GM23338 (cell line): ENCODE measurements at regions not wholly inside any gene's neighbourhood (a gene's known extent, or its start where the extent isn't known, plus 50 kb on each side); places are given as distances from the start of the nearest gene placed in this dataset.

Experiments used
- ATAC-seq: fragments of 200-7000 bp; cut with Tn5 transposase; 3 replicates; pipeline ENCODE4 v1.9.1; 2020
- DNase-seq: peaks from one replicate; pipeline ENCODE4 v3.0.0-alpha.2; 2015; ENCODE audit warnings: low spot score
- H2AFZ ChIP-seq: fragments of 200-600 bp; sonication (generic); 2 replicates; pipeline ENCODE4 v1.8.0; 2016; ENCODE audit warnings: antibody characterized with exemption, mild to moderate bottlenecking, moderate library complexity
- H3F3A ChIP-seq: fragments of 200-600 bp; sonication (generic); replicated peaks from 2 replicates; pipeline ENCODE4 v1.8.0; 2017; ENCODE audit warnings: antibody characterized with exemption, mixed run types, low read depth
- H3K27ac ChIP-seq: fragments of 200-600 bp; sonication (generic); 2 replicates; pipeline ENCODE4 v1.6.1; 2016; ENCODE audit warnings: low read depth
- H3K27me3 ChIP-seq: fragments of 200-600 bp; sonication (generic); 2 replicates; pipeline ENCODE4 v1.8.0; 2016; ENCODE audit warnings: mild to moderate bottlenecking, mixed run types, moderate library complexity; ENCODE audit not compliant: insufficient read depth
- H3K36me3 ChIP-seq: fragments of 200-600 bp; sonication (generic); 2 replicates; pipeline ENCODE4 v1.8.0; 2016; ENCODE audit warnings: mild to moderate bottlenecking; ENCODE audit not compliant: insufficient read depth
- H3K4me1 ChIP-seq: fragments of 200-600 bp; sonication (generic); 2 replicates; pipeline ENCODE4 v1.8.0; 2016; ENCODE audit warnings: mild to moderate bottlenecking, moderate library complexity; ENCODE audit not compliant: insufficient read depth
- H3K4me2 ChIP-seq: fragments of 200-600 bp; sonication (generic); 2 replicates; pipeline ENCODE4 v1.7.1; 2017; ENCODE audit warnings: mixed run types
- H3K4me3 ChIP-seq: fragments of 200-600 bp; sonication (generic); 2 replicates; pipeline ENCODE4 v1.6.1; 2016; ENCODE audit warnings: mixed run types
- H3K79me2 ChIP-seq: fragments of 200-600 bp; sonication (generic); replicated peaks from 2 replicates; pipeline ENCODE4 v1.8.0; 2017; ENCODE audit warnings: mild to moderate bottlenecking; ENCODE audit not compliant: insufficient read depth
- H3K9me2 ChIP-seq: fragments of 200-600 bp; sonication (generic); 2 replicates; pipeline ENCODE4 v1.8.0; 2017; ENCODE audit not compliant: insufficient read depth
- H4K20me1 ChIP-seq: fragments of 200-600 bp; sonication (generic); replicated peaks from 2 replicates; pipeline ENCODE4 v1.8.0; 2017; ENCODE audit warnings: mild to moderate bottlenecking; ENCODE audit not compliant: insufficient read depth
- H3K27ac Mint-ChIP-seq: 2 replicates; pipeline ENCODE4 v1.8.0; 2020; ENCODE audit warnings: inconsistent platforms, mild to moderate bottlenecking, moderate library complexity, mixed read lengths
- H3K27me3 Mint-ChIP-seq: 3 replicates; pipeline ENCODE4 v1.8.0; 2022; ENCODE audit warnings: low read depth, mild to moderate bottlenecking, moderate library complexity, mixed read lengths, inconsistent platforms; ENCODE audit not compliant: insufficient read depth, poor library complexity
- H3K36me3 Mint-ChIP-seq: 3 replicates; pipeline ENCODE4 v1.8.0; 2021; ENCODE audit warnings: low read depth, mild to moderate bottlenecking, inconsistent platforms, moderate library complexity, mixed read lengths
- H3K4me1 Mint-ChIP-seq: 3 replicates; pipeline ENCODE4 v1.8.0; 2020; ENCODE audit warnings: mild to moderate bottlenecking, inconsistent platforms, mixed read lengths
- H3K4me3 Mint-ChIP-seq: 3 replicates; pipeline ENCODE4 v1.8.0; 2021; ENCODE audit warnings: moderate library complexity, mild to moderate bottlenecking, inconsistent platforms, mixed read lengths
- H3K9me3 Mint-ChIP-seq: 3 replicates; pipeline ENCODE4 v1.8.0; 2020; ENCODE audit warnings: moderate library complexity, mild to moderate bottlenecking, inconsistent platforms, mixed read lengths
- CREB1 ChIP-seq: fragments of 250-450 bp; sonication (Bioruptor Pico); IDR thresholded peaks from 2 replicates; pipeline ENCODE4 v1.5.0; 2020; ENCODE audit warnings: low read depth, mild to moderate bottlenecking, moderate library complexity
- EZH2 ChIP-seq: fragments of 200-600 bp; sonication (generic); IDR thresholded peaks from one replicate; pipeline ENCODE4 v1.8.0; 2017; ENCODE audit warnings: antibody characterized with exemption, mild to moderate bottlenecking, low read depth; ENCODE audit not compliant: unreplicated experiment
- JUNB ChIP-seq: IDR thresholded peaks from one replicate; pipeline ENCODE4 v1.6.1; 2016; ENCODE audit warnings: antibody characterized with exemption; ENCODE audit not compliant: unreplicated experiment
- POLR2AphosphoS5 ChIP-seq: IDR thresholded peaks from 2 replicates; pipeline ENCODE4 v1.6.1; 2016; ENCODE audit warnings: antibody characterized with exemption, low read depth
- ZNF114 ChIP-seq: fragments of 250-450 bp; sonication (Bioruptor Pico); IDR thresholded peaks from 2 replicates; pipeline ENCODE4 v1.5.0; 2020; ENCODE audit warnings: mild to moderate bottlenecking, moderate library complexity
- ZNF331 ChIP-seq: fragments of 250-450 bp; sonication (Bioruptor Pico); IDR thresholded peaks from 2 replicates; pipeline ENCODE4 v1.5.0; 2020; ENCODE audit warnings: low read depth, mild to moderate bottlenecking, moderate library complexity
- TF ChIP-seq, protein P1 (sequence below), 2 experiments: fragments of 200-600 bp in 1 of 2; sonication (generic) in 1 of 2; conservative IDR thresholded peaks; 2 replicates each; pipeline versions ENCODE4 v1.5.1 to v1.6.1; 2016 to 2017; ENCODE audit warnings: antibody characterized with exemption in 2 of 2, low read depth in 2 of 2, mild to moderate bottlenecking in 2 of 2, moderate library complexity in 1 of 2
- TF ChIP-seq, protein P2 (sequence below): IDR thresholded peaks from one replicate; pipeline ENCODE4 v1.6.1; 2018; ENCODE audit warnings: antibody characterized with exemption; ENCODE audit not compliant: unreplicated experiment

DNA sequence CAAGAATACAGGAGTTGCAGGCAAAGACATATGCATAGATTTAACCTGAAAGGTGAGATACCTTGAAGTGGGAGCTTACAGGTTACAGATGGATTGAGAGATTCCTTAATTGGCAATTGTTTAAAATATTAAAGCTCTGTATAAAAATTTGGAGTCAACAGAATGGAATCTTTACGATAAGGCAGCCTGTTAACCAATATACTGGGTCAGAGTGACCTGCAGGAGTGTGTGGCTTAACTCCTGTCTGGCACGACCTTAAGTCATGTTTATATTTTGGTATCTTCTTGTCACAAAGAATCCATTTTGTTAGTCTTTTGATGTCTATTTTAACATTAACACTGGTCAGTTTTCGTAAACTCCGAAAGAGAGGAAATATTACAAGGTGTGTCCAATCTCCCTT lies 1058.2 kb upstream of the CRIM1 start:
- H3K36me3 ChIP-seq, result no peaks in the 10 kb centered on the region
- ATAC-seq (no peak), DNase-seq (no peak)
- no peak overlapping the region for H2AFZ ChIP-seq
- Mint-ChIP-seq H3K36me3 (no peaks in the 10 kb centered on the region), H3K27me3 (peaks cover 2% of the 10 kb centered on the region), H3K27ac (no peak overlapping the region), H3K4me3 (no peak overlapping the region), H3K4me1 (peaks cover 6% of the 10 kb centered on the region; the same call in 1 of the 3 replicates), H3K9me3 (no peaks in the 10 kb centered on the region)
- H3K4me1 ChIP-seq, result no peaks in the 10 kb centered on the region
- no peaks in the 10 kb centered on the region; the same call in 1 of the 2 replicates for H3K9me2 ChIP-seq
- no peaks in the 10 kb centered on the region for H3K79me2 ChIP-seq
- H3K4me3 ChIP-seq, result no peak overlapping the region
- H3K4me2 ChIP-seq, result no peak overlapping the region
- H3K27me3 ChIP-seq, result no peaks in the 10 kb centered on the region
- no peaks in the 10 kb centered on the region for H3F3A ChIP-seq
- H3K27ac ChIP-seq, result no peak overlapping the region
- TF ChIP-seq, protein P1, sequence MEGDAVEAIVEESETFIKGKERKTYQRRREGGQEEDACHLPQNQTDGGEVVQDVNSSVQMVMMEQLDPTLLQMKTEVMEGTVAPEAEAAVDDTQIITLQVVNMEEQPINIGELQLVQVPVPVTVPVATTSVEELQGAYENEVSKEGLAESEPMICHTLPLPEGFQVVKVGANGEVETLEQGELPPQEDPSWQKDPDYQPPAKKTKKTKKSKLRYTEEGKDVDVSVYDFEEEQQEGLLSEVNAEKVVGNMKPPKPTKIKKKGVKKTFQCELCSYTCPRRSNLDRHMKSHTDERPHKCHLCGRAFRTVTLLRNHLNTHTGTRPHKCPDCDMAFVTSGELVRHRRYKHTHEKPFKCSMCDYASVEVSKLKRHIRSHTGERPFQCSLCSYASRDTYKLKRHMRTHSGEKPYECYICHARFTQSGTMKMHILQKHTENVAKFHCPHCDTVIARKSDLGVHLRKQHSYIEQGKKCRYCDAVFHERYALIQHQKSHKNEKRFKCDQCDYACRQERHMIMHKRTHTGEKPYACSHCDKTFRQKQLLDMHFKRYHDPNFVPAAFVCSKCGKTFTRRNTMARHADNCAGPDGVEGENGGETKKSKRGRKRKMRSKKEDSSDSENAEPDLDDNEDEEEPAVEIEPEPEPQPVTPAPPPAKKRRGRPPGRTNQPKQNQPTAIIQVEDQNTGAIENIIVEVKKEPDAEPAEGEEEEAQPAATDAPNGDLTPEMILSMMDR (conservative IDR thresholded peaks at IDR 0.05; ENCODE audit: low read depth in 2 of 2), result no peak
- no peak for TF ChIP-seq CREB1 (CRISPR knock-in tag)
- TF ChIP-seq POLR2AphosphoS5, result no peak
- no peak for TF ChIP-seq ZNF114 (CRISPR knock-in tag)
- TF ChIP-seq, protein P2, sequence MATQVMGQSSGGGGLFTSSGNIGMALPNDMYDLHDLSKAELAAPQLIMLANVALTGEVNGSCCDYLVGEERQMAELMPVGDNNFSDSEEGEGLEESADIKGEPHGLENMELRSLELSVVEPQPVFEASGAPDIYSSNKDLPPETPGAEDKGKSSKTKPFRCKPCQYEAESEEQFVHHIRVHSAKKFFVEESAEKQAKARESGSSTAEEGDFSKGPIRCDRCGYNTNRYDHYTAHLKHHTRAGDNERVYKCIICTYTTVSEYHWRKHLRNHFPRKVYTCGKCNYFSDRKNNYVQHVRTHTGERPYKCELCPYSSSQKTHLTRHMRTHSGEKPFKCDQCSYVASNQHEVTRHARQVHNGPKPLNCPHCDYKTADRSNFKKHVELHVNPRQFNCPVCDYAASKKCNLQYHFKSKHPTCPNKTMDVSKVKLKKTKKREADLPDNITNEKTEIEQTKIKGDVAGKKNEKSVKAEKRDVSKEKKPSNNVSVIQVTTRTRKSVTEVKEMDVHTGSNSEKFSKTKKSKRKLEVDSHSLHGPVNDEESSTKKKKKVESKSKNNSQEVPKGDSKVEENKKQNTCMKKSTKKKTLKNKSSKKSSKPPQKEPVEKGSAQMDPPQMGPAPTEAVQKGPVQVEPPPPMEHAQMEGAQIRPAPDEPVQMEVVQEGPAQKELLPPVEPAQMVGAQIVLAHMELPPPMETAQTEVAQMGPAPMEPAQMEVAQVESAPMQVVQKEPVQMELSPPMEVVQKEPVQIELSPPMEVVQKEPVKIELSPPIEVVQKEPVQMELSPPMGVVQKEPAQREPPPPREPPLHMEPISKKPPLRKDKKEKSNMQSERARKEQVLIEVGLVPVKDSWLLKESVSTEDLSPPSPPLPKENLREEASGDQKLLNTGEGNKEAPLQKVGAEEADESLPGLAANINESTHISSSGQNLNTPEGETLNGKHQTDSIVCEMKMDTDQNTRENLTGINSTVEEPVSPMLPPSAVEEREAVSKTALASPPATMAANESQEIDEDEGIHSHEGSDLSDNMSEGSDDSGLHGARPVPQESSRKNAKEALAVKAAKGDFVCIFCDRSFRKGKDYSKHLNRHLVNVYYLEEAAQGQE, result no peak
- no peaks in the 10 kb centered on the region for H4K20me1 ChIP-seq

DNA sequence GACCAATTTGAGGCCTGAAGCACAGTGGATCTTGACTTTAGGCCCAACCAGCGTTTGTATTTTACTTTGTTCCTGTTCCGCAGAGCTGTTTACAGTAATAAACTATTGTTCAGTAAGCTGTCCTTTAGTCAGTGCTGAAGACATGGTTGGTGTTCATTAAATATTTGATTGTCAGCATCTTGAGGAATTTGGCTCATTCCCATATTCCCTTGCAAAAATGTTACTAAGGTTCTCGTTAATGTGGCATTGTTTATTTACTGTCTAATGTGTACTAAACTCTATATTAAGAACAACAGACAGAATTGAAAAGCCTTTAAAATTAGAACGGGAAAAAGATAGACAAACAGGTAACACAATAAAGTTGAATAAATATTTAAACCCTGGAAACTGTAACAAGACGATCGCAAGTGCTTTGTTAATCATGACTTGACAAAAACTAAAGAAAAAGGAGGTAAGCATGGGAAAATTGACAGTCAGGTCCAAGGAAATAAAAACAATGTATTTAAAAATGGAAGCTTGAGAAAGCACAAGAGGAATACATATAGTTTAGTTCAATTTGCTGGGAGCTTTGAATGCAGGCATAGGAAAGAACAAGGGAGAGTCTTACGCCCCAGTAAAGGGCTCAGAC lies 1060.8 kb upstream of the CRIM1 start:
- Histone ChIP-seq H3F3A (no peaks in the 10 kb centered on the region), H3K4me3 (no peak overlapping the region), H3K4me1 (no peaks in the 10 kb centered on the region), H2AFZ (no peak overlapping the region), H3K79me2 (no peaks in the 10 kb centered on the region), H3K9me2 (no peaks in the 10 kb centered on the region; the same call in 1 of the 2 replicates), H3K4me2 (no peak overlapping the region), H3K36me3 (no peaks in the 10 kb centered on the region), H3K27me3 (no peaks in the 10 kb centered on the region), H4K20me1 (no peaks in the 10 kb centered on the region), H3K27ac (no peak overlapping the region)
- Mint-ChIP-seq H3K27me3 (peaks cover 2% of the 10 kb centered on the region), H3K9me3 (no peaks in the 10 kb centered on the region), H3K36me3 (no peaks in the 10 kb centered on the region), H3K4me1 (peaks cover 6% of the 10 kb centered on the region; the same call in 1 of the 3 replicates), H3K27ac (no peak overlapping the region; the same call in 1 of the 2 replicates), H3K4me3 (no peak overlapping the region)
- ATAC-seq (no peak), DNase-seq (no peak)
- TF ChIP-seq ZNF114 (CRISPR knock-in tag) (no peak), POLR2AphosphoS5 (no peak), JUNB (no peak), EZH2 (no peak), CREB1 (CRISPR knock-in tag) (no peak), ZNF331 (CRISPR knock-in tag) (no peak)
- TF ChIP-seq, protein P1 (conservative IDR thresholded peaks at IDR 0.05; ENCODE audit: low read depth in 2 of 2), result no peak
- TF ChIP-seq, protein P2, result no peak
